ENCODE measurements at regions not wholly inside any gene's neighbourhood (a gene's known extent, or its start where the extent isn't known, plus 50 kb on each side); places are given as distances from the start of the nearest gene placed in this dataset. TPM values are rescaled to one million over a fixed set of nuclear protein-coding genes. Genes with fewer than 3 reads are reported as not detected.

DNA sequence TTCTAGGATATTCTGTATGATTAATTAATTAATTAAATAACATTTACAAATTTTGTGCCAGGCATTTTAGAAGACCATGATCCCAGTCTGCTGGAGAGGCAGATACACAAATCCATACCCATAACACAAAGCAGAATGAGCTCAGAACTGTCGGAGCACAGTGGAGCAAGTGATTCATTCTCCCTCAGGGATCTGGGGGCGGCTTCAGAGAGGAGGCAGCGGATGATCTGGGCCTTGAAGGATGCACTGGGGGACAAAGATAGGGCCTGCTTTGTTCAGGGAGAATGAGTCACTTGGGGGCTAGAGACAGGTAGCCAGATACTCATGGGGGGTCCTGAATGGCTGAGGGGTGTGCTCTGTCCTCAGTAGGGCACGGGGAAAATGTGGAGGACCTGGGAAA is 50.9 kb upstream of the TRABD2B start:
- ChIA-PET POLR2A (no interaction called here), CTCF (ENCODE audit: unreplicated experiment) (no interaction called here)
- Histone ChIP-seq H3K4me3 (ENCODE audit: low read depth, low read length, poor library complexity, severe bottlenecking) (no peak overlapping the region), H3K4me1 (ENCODE audit: insufficient read depth, low read length, poor library complexity, severe bottlenecking) (no peaks in the 10 kb centered on the region), H3K27ac (ENCODE audit: low read depth, low read length, poor library complexity, severe bottlenecking) (no peak overlapping the region), H3K9me2 (ENCODE audit: insufficient read depth, low read length) (no peaks in the 10 kb centered on the region), H4K20me1 (ENCODE audit: insufficient read depth, low read length) (no peaks in the 10 kb centered on the region), H2AFZ (ENCODE audit: low read length) (no peak overlapping the region), H3K4me2 (ENCODE audit: low read length) (no peak overlapping the region), H3K79me2 (ENCODE audit: insufficient read depth, low read depth, low read length) (no peaks in the 10 kb centered on the region), H3K36me3 (ENCODE audit: insufficient read depth, low read length) (no peaks in the 10 kb centered on the region), H3K9me3 (ENCODE audit: low read length) (no peaks in the 10 kb centered on the region)
- intact Hi-C loops (cut with micrococcal nuclease; ENCODE audit: unreplicated experiment), result no loop called here
- TF ChIP-seq, protein P1, sequence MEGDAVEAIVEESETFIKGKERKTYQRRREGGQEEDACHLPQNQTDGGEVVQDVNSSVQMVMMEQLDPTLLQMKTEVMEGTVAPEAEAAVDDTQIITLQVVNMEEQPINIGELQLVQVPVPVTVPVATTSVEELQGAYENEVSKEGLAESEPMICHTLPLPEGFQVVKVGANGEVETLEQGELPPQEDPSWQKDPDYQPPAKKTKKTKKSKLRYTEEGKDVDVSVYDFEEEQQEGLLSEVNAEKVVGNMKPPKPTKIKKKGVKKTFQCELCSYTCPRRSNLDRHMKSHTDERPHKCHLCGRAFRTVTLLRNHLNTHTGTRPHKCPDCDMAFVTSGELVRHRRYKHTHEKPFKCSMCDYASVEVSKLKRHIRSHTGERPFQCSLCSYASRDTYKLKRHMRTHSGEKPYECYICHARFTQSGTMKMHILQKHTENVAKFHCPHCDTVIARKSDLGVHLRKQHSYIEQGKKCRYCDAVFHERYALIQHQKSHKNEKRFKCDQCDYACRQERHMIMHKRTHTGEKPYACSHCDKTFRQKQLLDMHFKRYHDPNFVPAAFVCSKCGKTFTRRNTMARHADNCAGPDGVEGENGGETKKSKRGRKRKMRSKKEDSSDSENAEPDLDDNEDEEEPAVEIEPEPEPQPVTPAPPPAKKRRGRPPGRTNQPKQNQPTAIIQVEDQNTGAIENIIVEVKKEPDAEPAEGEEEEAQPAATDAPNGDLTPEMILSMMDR (conservative IDR thresholded peaks at IDR 0.05; ENCODE audit: low read length), result no peak
- no TSS peak for BruUV-seq (replicated peaks)
- DNase-seq (ENCODE audit: low spot score), result no peak

DNA sequence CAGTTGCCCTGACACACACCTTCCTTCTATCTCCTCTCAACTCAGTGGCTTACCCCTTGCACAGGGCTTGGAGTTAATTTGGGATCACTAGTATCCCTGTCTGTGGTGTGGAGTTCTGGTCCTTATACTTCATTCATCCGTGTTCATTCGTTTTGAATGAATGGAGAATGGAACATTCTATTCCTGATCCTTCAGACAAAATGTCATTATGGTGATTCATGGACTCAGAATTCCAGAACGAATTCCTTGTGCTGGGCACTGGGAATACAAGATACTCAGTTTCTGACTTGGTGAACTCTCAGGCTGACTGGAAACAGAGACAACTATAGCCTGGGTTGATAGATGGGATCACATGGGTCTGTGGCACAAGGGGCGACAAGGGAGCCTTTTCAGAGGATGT is 49.9 kb upstream of the TRABD2B start:
- BruUV-seq (replicated peaks), result no TSS peak
- ChIA-PET CTCF (ENCODE audit: unreplicated experiment) (no interaction called here), POLR2A (no interaction called here)
- Histone ChIP-seq H3K27ac (ENCODE audit: low read depth, low read length, poor library complexity, severe bottlenecking) (no peak overlapping the region), H3K9me3 (ENCODE audit: low read length) (no peaks in the 10 kb centered on the region), H3K4me3 (ENCODE audit: low read depth, low read length, poor library complexity, severe bottlenecking) (no peak overlapping the region), H3K36me3 (ENCODE audit: insufficient read depth, low read length) (no peaks in the 10 kb centered on the region), H3K4me2 (ENCODE audit: low read length) (no peak overlapping the region), H2AFZ (ENCODE audit: low read length) (no peak overlapping the region), H4K20me1 (ENCODE audit: insufficient read depth, low read length) (no peaks in the 10 kb centered on the region), H3K9me2 (ENCODE audit: insufficient read depth, low read length) (no peaks in the 10 kb centered on the region), H3K79me2 (ENCODE audit: insufficient read depth, low read depth, low read length) (no peaks in the 10 kb centered on the region), H3K4me1 (ENCODE audit: insufficient read depth, low read length, poor library complexity, severe bottlenecking) (no peaks in the 10 kb centered on the region)
- TF ChIP-seq, protein P1 (conservative IDR thresholded peaks at IDR 0.05; ENCODE audit: low read length), result no peak
- TF ChIP-seq EZH2phosphoT487 (IDR thresholded peaks at IDR 0.05; ENCODE audit: borderline replicate concordance, low read depth, low read length), result no peak
- no peak for DNase-seq (ENCODE audit: low spot score)
- intact Hi-C loops (cut with micrococcal nuclease; ENCODE audit: unreplicated experiment), result no loop called here

Small RNA genes in the stretch of these regions (small RNA-seq; reads per million reads assigned to genes)
- gene CYP46A4P, result not detected
